BLaER1 treated with 17β-estradiol and CSF1 and Interleukin-3, amounts not matched to agents 10 nM and 100 nM (cell line): ENCODE measurements at regions not wholly inside any gene's neighbourhood (a gene's known extent, or its start where the extent isn't known, plus 50 kb on each side); places are given as distances from the start of the nearest gene placed in this dataset.

Experiments used
- H3K27ac ChIP-seq, 11 experiments: shearing (Covaris generic); formaldehyde crosslinking; 2 replicates each; pipeline ENCODE4 v1.8.1; 2022
- H3K27me3 ChIP-seq, 11 experiments: shearing (Covaris generic); formaldehyde crosslinking; 2 replicates each; pipeline ENCODE4 v1.8.1; 2022
- H3K36me3 ChIP-seq, 11 experiments: shearing (Covaris generic); formaldehyde crosslinking; 2 replicates each; pipeline ENCODE4 v1.8.1; 2022
- H3K4me1 ChIP-seq, 10 experiments: shearing (Covaris generic); formaldehyde crosslinking; 2 replicates each; pipeline ENCODE4 v1.8.1; 2022
- H3K4me2 ChIP-seq, 11 experiments: shearing (Covaris generic); formaldehyde crosslinking; 2 replicates each; pipeline ENCODE4 v1.8.1; 2022
- H3K4me3 ChIP-seq, 10 experiments: shearing (Covaris generic); formaldehyde crosslinking; 2 replicates each; pipeline ENCODE4 v1.8.1; 2022
- H3K9ac ChIP-seq, 11 experiments: shearing (Covaris generic); formaldehyde crosslinking; 2 replicates each; pipeline ENCODE4 v1.8.1; 2022
- H3K9me3 ChIP-seq, 11 experiments: shearing (Covaris generic); formaldehyde crosslinking; replicated peaks in 1 of 11; 2 replicates each; pipeline ENCODE4 v1.8.1; 2022
- H4K20me1 ChIP-seq, 11 experiments: shearing (Covaris generic); formaldehyde crosslinking; 2 replicates each; pipeline ENCODE4 v1.8.1; 2022
- Cebpa-rat ChIP-seq, 11 experiments: shearing (Covaris generic); IDR thresholded peaks; 2 replicates each; pipeline ENCODE4 v1.8.1; 2022

- Histone ChIP-seq H3K4me3 (no peak overlapping the region), H3K9ac (no peak overlapping the region), H3K36me3 (no peaks in the 10 kb centered on the region), H3K4me1 (peaks cover 13 to 25% (median 18%) of the 10 kb centered on the region in 10 experiments), H3K9me3 (no peaks in the 10 kb centered on the region), H3K27me3 (peaks cover 88 to 100% (median 99%) of the 10 kb centered on the region in 11 experiments), H3K4me2 (no peak overlapping the region), H3K27ac (no peak overlapping the region), H4K20me1 (peaks cover 0 to 68% (median 19%) of the 10 kb centered on the region in 11 experiments; a peak in 13 of 22 replicates)
- no peak for TF ChIP-seq Cebpa-rat (IDR thresholded peaks at IDR 0.05)
Observed at GRCh38 chr1:30819244-30819571, 61.6 kb upstream of the LAPTM5 start.

DNA sequence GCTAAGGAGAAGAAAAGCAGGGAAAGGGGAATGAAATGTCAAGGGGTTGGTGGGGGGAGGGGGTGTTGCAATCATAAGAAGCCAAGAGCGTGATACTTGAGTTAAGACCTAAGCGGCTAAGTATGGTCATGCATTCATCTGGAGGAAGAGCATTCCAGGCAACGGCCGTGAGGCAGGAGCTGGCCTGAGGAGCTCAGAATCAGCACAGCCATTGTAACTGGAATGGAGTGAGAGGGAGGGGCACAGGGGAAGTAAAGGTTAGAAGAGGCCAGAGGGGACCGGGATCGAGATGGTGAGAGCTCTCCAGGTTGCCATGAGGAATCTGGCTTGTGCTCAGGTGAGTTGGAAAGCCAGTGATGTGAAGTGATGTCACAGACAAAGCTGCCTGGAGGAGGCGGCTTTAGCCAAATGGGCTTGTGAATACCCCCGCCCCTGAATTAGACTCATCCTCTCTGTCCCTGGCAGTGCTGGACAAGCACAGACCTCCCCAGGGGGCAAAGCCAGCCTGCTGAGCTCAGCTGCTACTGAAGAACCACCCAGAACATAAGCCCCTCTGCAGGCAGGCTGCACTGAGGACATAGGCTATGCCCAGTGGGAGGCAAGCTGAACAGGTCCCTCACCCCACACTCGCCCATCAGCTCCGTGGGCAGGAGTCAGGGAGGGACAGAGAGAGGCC, 61.1 kb upstream of the LAPTM5 start:
- Histone ChIP-seq H3K4me3 (no peak overlapping the region), H4K20me1 (peaks cover 0 to 71% (median 17%) of the 10 kb centered on the region in 11 experiments; a peak in 13 of 22 replicates), H3K27ac (no peak overlapping the region), H3K4me2 (no peak overlapping the region), H3K4me1 (peaks cover 13 to 25% (median 18%) of the 10 kb centered on the region in 10 experiments), H3K36me3 (no peaks in the 10 kb centered on the region), H3K9ac (no peak overlapping the region), H3K9me3 (no peaks in the 10 kb centered on the region), H3K27me3 (peaks cover 92 to 100% (median 99%) of the 10 kb centered on the region in 11 experiments)
- no peak for TF ChIP-seq Cebpa-rat (IDR thresholded peaks at IDR 0.05)

DNA sequence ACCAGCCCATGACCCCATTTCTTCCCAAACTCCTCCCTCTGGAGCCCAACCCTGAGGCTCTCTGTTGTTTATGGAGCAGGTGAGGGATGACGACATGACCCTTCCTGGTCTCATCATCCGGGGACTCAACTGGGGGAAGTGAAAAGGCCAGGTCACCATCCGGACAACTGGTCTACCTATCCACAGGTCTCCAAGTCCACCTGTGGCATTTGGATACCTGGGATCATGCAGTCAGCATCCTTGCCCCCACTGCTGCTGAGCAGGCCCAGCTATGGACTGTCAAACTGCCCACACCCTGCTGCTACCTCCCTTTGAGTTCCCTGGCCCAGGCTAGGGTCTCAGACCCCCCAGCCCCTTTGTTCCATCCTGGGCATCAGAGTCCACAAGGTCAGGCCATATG, 60.0 kb upstream of the LAPTM5 start:
- TF ChIP-seq Cebpa-rat (IDR thresholded peaks at IDR 0.05), result no peak
- no peak overlapping the region for H3K4me3 ChIP-seq
- peaks cover 92 to 100% (median 99%) of the 10 kb centered on the region in 11 experiments for H3K27me3 ChIP-seq
- peaks cover 9 to 19% (median 12%) of the 10 kb centered on the region in 10 experiments; a peak in 18 of 20 replicates for H3K4me1 ChIP-seq
- no peaks in the 10 kb centered on the region for H3K9me3 ChIP-seq
- no peak overlapping the region for H3K4me2 ChIP-seq
- peaks cover 0 to 70% (median 12%) of the 10 kb centered on the region in 11 experiments; a peak in 11 of 22 replicates for H4K20me1 ChIP-seq
- H3K9ac ChIP-seq, result no peak overlapping the region
- H3K36me3 ChIP-seq, result no peaks in the 10 kb centered on the region
- H3K27ac ChIP-seq, result no peak overlapping the region

DNA sequence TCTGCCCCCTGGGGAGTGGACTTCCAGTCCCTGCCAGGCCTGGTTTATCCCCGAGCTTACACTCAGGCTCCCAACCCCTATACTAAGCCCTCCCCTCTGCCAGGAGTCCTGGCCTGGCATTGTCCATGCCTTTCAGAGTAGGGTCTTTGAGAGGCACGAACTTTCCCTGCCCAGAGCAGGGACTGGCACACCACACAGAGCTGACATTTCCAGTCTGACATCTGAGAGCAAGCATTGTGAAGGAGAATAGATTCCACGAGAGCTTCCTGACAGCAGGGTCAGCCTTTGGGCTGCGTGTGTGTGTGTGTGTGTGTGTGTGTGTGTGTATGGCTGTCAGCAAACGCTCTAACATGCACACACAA, 59.5 kb upstream of the LAPTM5 start:
- Histone ChIP-seq H3K4me1 (peaks cover 9 to 19% (median 12%) of the 10 kb centered on the region in 10 experiments; a peak in 18 of 20 replicates), H3K9ac (no peak overlapping the region), H3K27me3 (peaks cover 94 to 100% (median 99%) of the 10 kb centered on the region in 11 experiments)

DNA sequence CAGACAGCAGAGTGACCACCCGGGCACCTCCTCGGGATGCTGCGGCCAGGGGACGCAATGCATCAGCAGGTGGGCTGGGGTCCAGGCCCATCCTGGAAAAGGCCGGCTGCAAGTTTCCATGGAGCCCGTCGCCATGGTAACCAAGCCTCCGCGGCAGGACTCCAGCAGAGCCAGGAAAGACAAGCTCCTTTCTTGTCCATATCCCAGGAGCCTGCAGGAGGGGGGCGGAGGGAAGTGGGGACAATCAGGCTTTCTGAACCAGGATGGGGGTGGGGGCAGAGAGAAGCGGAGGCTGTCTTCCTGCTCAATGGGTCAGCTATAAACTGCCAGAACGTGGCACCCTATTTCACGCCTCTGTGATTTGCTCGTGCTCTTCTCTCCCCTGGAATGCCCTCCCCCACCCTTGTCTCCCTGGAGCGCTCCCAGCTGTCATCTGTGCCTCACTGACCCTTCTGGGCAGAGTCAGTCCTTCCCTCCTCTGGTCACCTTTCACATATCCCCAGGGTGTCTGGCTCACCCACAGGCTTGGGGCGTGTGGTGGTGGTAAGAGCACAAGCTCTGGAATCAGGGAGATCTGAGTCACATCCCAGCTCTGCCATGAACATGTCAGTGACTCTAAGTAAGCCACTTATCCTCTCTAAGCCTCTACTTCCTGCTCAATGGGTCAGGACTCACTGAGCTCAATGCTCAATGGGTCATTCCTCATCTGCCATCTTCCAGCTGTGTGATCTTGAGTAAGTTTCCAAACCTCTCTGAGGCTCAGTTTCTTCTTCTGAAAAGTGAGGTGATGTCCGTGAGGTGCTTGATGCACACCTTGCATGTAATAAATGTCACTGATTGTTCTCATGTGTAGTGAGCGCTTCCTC, 58.9 kb upstream of the LAPTM5 start:
- Histone ChIP-seq H3K36me3 (no peaks in the 10 kb centered on the region), H3K27ac (no peak overlapping the region), H3K4me1 (peaks cover 9 to 19% (median 12%) of the 10 kb centered on the region in 10 experiments; a peak in 18 of 20 replicates), H4K20me1 (peaks cover 0 to 70% (median 16%) of the 10 kb centered on the region in 11 experiments; a peak in 11 of 22 replicates), H3K4me2 (peak overlapping the region in 2 of 11 experiments; percentile 7 to 15; a peak in 1 of 22 replicates), H3K9me3 (no peaks in the 10 kb centered on the region), H3K27me3 (peaks cover 94 to 100% (median 99%) of the 10 kb centered on the region in 11 experiments), H3K4me3 (no peak overlapping the region), H3K9ac (no peak overlapping the region)
- no peak for TF ChIP-seq Cebpa-rat (IDR thresholded peaks at IDR 0.05)

More for the DNA sequence above, 59.5 kb upstream of the LAPTM5 start:
- H3K9me3 ChIP-seq, result no peaks in the 10 kb centered on the region
- no peaks in the 10 kb centered on the region for H3K36me3 ChIP-seq
- no peak overlapping the region for H3K4me3 ChIP-seq
- no peak for TF ChIP-seq Cebpa-rat (IDR thresholded peaks at IDR 0.05)
- no peak overlapping the region; a peak in 1 of 22 replicates for H3K4me2 ChIP-seq
- no peak overlapping the region for H3K27ac ChIP-seq
- H4K20me1 ChIP-seq, result peaks cover 0 to 70% (median 12%) of the 10 kb centered on the region in 11 experiments; a peak in 11 of 22 replicates

DNA sequence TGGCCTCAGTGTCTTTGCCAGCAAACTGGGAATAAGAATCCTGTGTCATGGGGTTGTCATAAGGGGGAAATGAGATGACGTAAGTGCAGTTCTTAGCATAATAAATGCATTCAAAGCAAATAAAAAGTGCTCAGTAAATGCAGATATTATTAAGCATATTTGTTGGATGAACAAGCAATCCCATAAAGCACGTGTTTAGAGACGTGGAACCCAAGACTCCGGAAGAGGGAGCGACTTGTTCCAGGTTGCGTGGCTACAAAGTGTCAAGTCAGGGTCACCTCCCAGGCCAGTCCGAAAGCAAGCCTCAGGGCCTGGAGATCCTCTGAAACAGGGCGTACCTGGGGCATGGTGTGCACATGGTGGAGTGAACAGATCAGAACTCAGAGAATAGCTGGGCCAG, 58.0 kb upstream of the LAPTM5 start:
- no peaks in the 10 kb centered on the region for H3K36me3 ChIP-seq
- H3K9ac ChIP-seq, result no peak overlapping the region
- H3K4me3 ChIP-seq, result no peak overlapping the region
- peaks cover 0 to 73% (median 25%) of the 10 kb centered on the region in 11 experiments; a peak in 12 of 22 replicates for H4K20me1 ChIP-seq
- H3K9me3 ChIP-seq, result no peaks in the 10 kb centered on the region
- no peak overlapping the region for H3K27ac ChIP-seq
- no peak overlapping the region for H3K4me2 ChIP-seq
- H3K27me3 ChIP-seq, result peaks cover 96 to 100% (median 100%) of the 10 kb centered on the region in 11 experiments
- peaks cover 11 to 25% (median 17%) of the 10 kb centered on the region in 10 experiments for H3K4me1 ChIP-seq
- no peak for TF ChIP-seq Cebpa-rat (IDR thresholded peaks at IDR 0.05)

DNA sequence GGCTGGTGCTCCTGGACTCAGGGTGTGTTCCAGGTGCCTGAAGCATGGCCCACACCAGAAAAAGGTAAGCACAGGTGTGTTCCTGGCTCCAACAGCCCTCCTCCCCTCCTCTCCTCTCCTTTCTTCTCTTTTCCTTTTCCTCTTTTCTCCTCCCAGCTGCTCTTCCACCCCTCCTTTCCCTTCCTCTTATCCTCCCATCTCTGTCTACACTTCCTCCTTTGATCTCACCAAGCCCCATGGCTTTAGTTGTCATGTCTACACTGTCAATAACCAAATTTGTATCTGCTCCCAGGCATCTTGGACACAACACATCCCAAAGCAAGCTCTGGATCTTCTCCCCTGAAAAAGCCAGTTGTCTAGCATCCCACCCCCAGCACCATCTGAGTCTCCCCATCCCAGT, 56.7 kb upstream of the LAPTM5 start:
- Histone ChIP-seq H3K4me1 (peaks cover 20 to 37% (median 29%) of the 10 kb centered on the region in 10 experiments), H3K27ac (no peak overlapping the region), H3K36me3 (no peaks in the 10 kb centered on the region), H4K20me1 (peaks cover 0 to 71% (median 27%) of the 10 kb centered on the region in 11 experiments; a peak in 13 of 22 replicates), H3K4me2 (peak overlapping the region; percentile 2 to 67 (median 36); a peak in 17 of 22 replicates), H3K4me3 (no peak overlapping the region), H3K9ac (no peak overlapping the region), H3K9me3 (no peaks in the 10 kb centered on the region), H3K27me3 (peaks cover 96 to 100% (median 100%) of the 10 kb centered on the region in 11 experiments)
- no peak for TF ChIP-seq Cebpa-rat (IDR thresholded peaks at IDR 0.05)

GRCh38 chr1:30812076-30812475, 54.5 kb upstream of the LAPTM5 start:
- Histone ChIP-seq H3K27ac (no peak overlapping the region), H3K4me2 (no peak overlapping the region), H3K9me3 (no peaks in the 10 kb centered on the region), H3K4me3 (no peak overlapping the region), H3K27me3 (peaks cover 96 to 100% (median 100%) of the 10 kb centered on the region in 11 experiments), H3K4me1 (peaks cover 32 to 57% (median 44%) of the 10 kb centered on the region in 10 experiments), H3K9ac (no peak overlapping the region), H3K36me3 (no peaks in the 10 kb centered on the region), H4K20me1 (peaks cover 0 to 62% (median 34%) of the 10 kb centered on the region in 11 experiments; a peak in 18 of 22 replicates)
- no peak for TF ChIP-seq Cebpa-rat (IDR thresholded peaks at IDR 0.05)

DNA sequence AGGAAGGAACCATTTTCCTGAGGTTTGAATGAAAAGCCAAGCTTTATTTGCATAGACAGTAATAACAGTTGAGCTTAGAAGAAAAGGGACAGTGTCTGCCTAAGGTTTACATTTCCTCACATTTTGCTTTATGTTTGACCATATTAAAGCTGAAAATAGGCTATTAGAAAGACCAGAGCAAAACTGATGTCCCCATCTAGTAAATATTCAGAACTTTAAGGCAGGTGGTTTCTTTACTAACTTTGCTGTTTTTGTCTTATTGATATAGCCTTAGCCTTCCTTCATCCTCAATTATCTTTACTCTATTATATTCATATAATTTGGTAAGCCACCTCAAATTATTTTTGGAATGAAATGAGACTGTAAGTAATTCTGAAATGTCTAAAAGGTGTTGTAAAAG, 53.6 kb upstream of the LAPTM5 start:
- H3K9me3 ChIP-seq, result no peaks in the 10 kb centered on the region
- peaks cover 40 to 61% (median 50%) of the 10 kb centered on the region in 10 experiments for H3K4me1 ChIP-seq
- no peak overlapping the region for H3K27ac ChIP-seq

More for the DNA sequence above, 53.6 kb upstream of the LAPTM5 start:
- TF ChIP-seq Cebpa-rat (IDR thresholded peaks at IDR 0.05), result no peak
- peak overlapping the region in 5 of 11 experiments; percentile 6 to 56 (median 38); a peak in 5 of 22 replicates for H3K4me2 ChIP-seq
- H3K9ac ChIP-seq, result no peak overlapping the region
- no peaks in the 10 kb centered on the region for H3K36me3 ChIP-seq
- no peak overlapping the region for H3K4me3 ChIP-seq
- H3K27me3 ChIP-seq, result peaks cover 96 to 100% (median 100%) of the 10 kb centered on the region in 11 experiments
- H4K20me1 ChIP-seq, result peaks cover 0 to 62% (median 42%) of the 10 kb centered on the region in 11 experiments; a peak in 18 of 22 replicates
